ENCODE measurements at regions not wholly inside any gene's neighbourhood (a gene's known extent, or its start where the extent isn't known, plus 50 kb on each side); places are given as distances from the start of the nearest gene placed in this dataset.

GRCh38 chr10:29830531-29831512 is 196.1 kb upstream of the SVIL start:
- no peaks in the 10 kb centered on the region for H3K4me1 Mint-ChIP-seq
- POLR2A ChIA-PET = no interaction called here

More at GRCh38 chr10:29830531-29831512, 196.1 kb upstream of the SVIL start:
- no peaks in the 10 kb centered on the region for H3K79me2 ChIP-seq (ENCODE audit: control insufficient read depth, insufficient read depth, low read length)
- H3K36me3 ChIP-seq (replicated peaks in 1 of 2; ENCODE audit: control extremely low read depth in 1 of 2, control insufficient read depth in 1 of 2, extremely low read depth in 1 of 2, insufficient read depth in 2 of 2, low read length in 1 of 2) = no peaks in the 10 kb centered on the region
- H3K27ac ChIP-seq (ENCODE audit: low read length in 2 of 2) = no peak overlapping the region
- intact Hi-C loops (cut with micrococcal nuclease) = no loop called here
- TF ChIP-seq CTCF (IDR thresholded peaks at IDR 0.05) (no peak), EZH2 (IDR thresholded peaks at IDR 0.05; ENCODE audit: borderline replicate concordance, insufficient read depth, low read depth, low read length, poor library complexity, severe bottlenecking) (no peak)
- no peak overlapping the region for H3K9ac ChIP-seq (ENCODE audit: low read length)
- no peak for DNase-seq
- ATAC-seq (ENCODE audit: low read depth) = no peak
- H2AFZ ChIP-seq (ENCODE audit: insufficient read depth, low read depth, low read length, poor library complexity, severe bottlenecking) = no peak overlapping the region
- H3K4me3 ChIP-seq (ENCODE audit: control extremely low read depth in 1 of 5, extremely low read depth in 1 of 5, insufficient read depth in 1 of 5, low read depth in 2 of 5, low read length in 4 of 5) = no peak overlapping the region
- H3K4me1 ChIP-seq (ENCODE audit: control insufficient read depth in 2 of 2, insufficient read depth in 2 of 2, low read length in 2 of 2) = no peaks in the 10 kb centered on the region
- CTCF ChIA-PET = no interaction called here
- no peaks in the 10 kb centered on the region for H3K27me3 ChIP-seq (replicated peaks in 1 of 4; ENCODE audit: control extremely low read depth in 1 of 4, control insufficient read depth in 3 of 4, insufficient read depth in 4 of 4, low read length in 3 of 4)
- Mint-ChIP-seq H3K4me3 (no peak overlapping the region), H3K27ac (no peak overlapping the region), H3K27me3 (peaks cover 7% of the 10 kb centered on the region), H3K9me3 (ENCODE audit: insufficient read depth) (peaks cover 7% of the 10 kb centered on the region)
- no CpG with 5 or more reads among the region's 6 CpGs for WGBS (ENCODE audit: insufficient coverage)
- no peaks in the 10 kb centered on the region for H4K20me1 ChIP-seq (ENCODE audit: control insufficient read depth, insufficient read depth, low read length, poor library complexity, severe bottlenecking)
- H3K4me2 ChIP-seq (replicated peaks; ENCODE audit: low read depth, low read length, poor library complexity, severe bottlenecking) = no peak overlapping the region
- H3K9me3 ChIP-seq (ENCODE audit: control extremely low read depth in 1 of 3, control insufficient read depth in 2 of 3, insufficient read depth in 1 of 3, low read length in 2 of 3) = peaks cover 0 to 8% (median 6%) of the 10 kb centered on the region in 3 donors

All from B cell (primary cell).